Brain microvascular endothelial cell (primary cell): ENCODE measurements at regions not wholly inside any gene's neighbourhood (a gene's known extent, or its start where the extent isn't known, plus 50 kb on each side); places are given as distances from the start of the nearest gene placed in this dataset.
A peak's percentile ranks its signal among the peaks of the same experiment; 100 is the strongest.

ENCODE experiments used
- DNase-seq: peaks from one replicate; pipeline ENCODE4 v3.0.0-alpha.2; 2020
- H3K27ac ChIP-seq: fragments of 250-450 bp; sonication (Bioruptor Pico); 2 replicates; pipeline ENCODE4 v1.5.1; 2020; ENCODE audit warnings: mild to moderate bottlenecking, moderate library complexity
- H3K27me3 ChIP-seq: fragments of 250-450 bp; sonication (Bioruptor Pico); replicated peaks from 2 replicates; pipeline ENCODE4 v1.5.1; 2020; ENCODE audit warnings: mild to moderate bottlenecking
- H3K36me3 ChIP-seq: fragments of 250-450 bp; sonication (Bioruptor Pico); replicated peaks from 2 replicates; pipeline ENCODE4 v1.5.1; 2020; ENCODE audit warnings: mild to moderate bottlenecking
- H3K4me3 ChIP-seq: 2 replicates; pipeline ENCODE4 v1.5.1; 2011; ENCODE audit warnings: low read depth, mild to moderate bottlenecking, control low read depth, low read length, moderate library complexity
- in situ Hi-C: cut with HindIII; loops from 2 replicates; pipeline ENCODE4 v1.10.0; 2017; ENCODE audit warnings: low sequenced_read_pairs, low pct_ligation_motif_present
- TF ChIP-seq, protein P1 (sequence below): IDR thresholded peaks from 2 replicates; pipeline ENCODE4 v1.5.1; 2011; ENCODE audit warnings: low read depth, mild to moderate bottlenecking, moderate library complexity, low read length, control low read depth, inconsistent platforms; ENCODE audit errors: missing control alignments

GRCh38 chr16:80166082-80166481, 374.7 kb upstream of the DYNLRB2 start:
- TF ChIP-seq, protein P1, sequence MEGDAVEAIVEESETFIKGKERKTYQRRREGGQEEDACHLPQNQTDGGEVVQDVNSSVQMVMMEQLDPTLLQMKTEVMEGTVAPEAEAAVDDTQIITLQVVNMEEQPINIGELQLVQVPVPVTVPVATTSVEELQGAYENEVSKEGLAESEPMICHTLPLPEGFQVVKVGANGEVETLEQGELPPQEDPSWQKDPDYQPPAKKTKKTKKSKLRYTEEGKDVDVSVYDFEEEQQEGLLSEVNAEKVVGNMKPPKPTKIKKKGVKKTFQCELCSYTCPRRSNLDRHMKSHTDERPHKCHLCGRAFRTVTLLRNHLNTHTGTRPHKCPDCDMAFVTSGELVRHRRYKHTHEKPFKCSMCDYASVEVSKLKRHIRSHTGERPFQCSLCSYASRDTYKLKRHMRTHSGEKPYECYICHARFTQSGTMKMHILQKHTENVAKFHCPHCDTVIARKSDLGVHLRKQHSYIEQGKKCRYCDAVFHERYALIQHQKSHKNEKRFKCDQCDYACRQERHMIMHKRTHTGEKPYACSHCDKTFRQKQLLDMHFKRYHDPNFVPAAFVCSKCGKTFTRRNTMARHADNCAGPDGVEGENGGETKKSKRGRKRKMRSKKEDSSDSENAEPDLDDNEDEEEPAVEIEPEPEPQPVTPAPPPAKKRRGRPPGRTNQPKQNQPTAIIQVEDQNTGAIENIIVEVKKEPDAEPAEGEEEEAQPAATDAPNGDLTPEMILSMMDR, result no peak
- H3K4me3 ChIP-seq, result no peak overlapping the region
- DNase-seq, result no peak
- no peak overlapping the region for H3K27ac ChIP-seq
- in situ Hi-C loops, result no loop called here
- H3K27me3 ChIP-seq, result no peaks in the 10 kb centered on the region
- no peaks in the 10 kb centered on the region for H3K36me3 ChIP-seq

DNA sequence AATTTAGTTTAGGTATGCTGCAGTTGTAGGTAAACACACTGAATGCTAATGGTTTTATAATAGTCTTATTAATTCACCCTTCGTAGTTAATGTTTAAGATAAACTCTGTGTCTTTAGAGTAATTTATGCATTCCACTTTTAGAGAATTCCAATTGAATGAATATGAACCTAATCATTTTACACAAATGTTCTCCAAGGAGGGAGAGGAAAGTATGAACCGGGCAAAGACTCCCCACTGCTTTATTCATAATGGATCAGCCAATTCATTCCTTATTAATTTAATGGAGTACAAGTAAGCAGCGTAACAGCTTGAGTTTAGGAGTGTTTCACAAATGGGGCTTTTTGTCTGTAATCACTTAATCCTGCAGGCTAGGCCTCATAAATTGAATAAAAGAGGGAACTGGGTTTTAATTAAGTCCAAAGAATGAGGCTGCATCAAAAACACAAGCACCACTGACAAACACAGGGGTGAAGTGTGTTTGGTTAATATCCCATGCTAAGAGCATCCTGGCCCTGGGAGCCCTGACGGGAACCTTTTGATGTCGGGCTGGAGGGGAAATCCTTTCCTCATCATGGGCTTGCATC, 375.7 kb upstream of the DYNLRB2 start:
- in situ Hi-C loops, result no loop called here

GRCh38 chr16:80163339-80163738, 377.5 kb upstream of the DYNLRB2 start:
- TF ChIP-seq, protein P1, result no peak
- Histone ChIP-seq H3K36me3 (no peaks in the 10 kb centered on the region), H3K27ac (no peak overlapping the region), H3K27me3 (no peaks in the 10 kb centered on the region), H3K4me3 (no peak overlapping the region)
- in situ Hi-C loops, result no loop called here
- no peak for DNase-seq

More for the DNA sequence above, 375.7 kb upstream of the DYNLRB2 start:
- Histone ChIP-seq H3K27ac (no peak overlapping the region), H3K27me3 (no peaks in the 10 kb centered on the region), H3K4me3 (no peak overlapping the region), H3K36me3 (no peaks in the 10 kb centered on the region)
- DNase-seq, result no peak
- TF ChIP-seq, protein P1, result no peak

DNA sequence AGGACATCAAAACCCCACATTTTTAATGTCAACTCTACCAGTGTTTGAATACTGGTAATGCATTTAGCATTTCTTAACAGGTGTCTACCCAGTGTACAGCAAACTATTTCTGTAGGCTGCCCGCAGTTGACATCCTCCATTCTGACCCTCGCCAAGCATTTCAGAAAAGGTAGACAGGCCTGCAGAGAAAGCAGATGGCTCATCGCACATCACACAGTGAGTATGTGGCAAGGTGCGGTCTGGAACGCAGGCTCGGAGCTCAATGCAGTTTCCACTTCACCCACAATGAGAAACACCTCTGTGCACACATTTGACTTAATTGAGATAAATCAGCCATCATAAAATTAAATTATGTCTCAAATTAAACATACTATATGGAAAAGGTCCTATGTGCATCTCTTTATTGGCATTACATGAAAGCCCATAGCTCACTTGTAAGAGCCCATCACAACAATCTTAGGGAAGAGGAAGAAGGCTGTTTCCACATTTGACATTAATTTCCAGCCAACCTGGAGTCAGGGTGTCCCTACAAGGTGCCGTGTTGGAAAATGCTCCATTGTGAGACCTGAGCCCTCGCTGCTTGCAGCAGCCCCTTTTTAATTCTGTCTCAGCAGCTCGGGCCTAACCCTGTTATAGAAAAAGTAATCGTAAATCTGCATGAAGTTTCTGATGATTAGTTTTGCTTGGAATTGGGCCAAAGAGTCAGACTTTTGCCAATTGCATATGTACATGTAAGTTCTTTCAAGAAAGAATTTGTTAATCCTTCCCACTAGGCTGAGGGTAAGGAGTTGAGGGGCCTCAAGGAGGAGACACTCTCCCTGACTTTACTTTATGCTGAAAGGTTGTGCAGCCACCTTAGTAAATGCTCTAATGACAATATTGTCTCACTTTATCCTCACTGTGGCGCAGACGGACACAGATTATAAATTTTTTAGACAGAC, 378.7 kb upstream of the DYNLRB2 start:
- Histone ChIP-seq H3K36me3 (no peaks in the 10 kb centered on the region), H3K4me3 (no peak overlapping the region), H3K27me3 (no peaks in the 10 kb centered on the region), H3K27ac (no peak overlapping the region)
- TF ChIP-seq, protein P1, result no peak
- DNase-seq, result no peak
- in situ Hi-C loops, result no loop called here

- no peaks in the 10 kb centered on the region for H3K36me3 ChIP-seq
- DNase-seq, result peak; percentile 75
- TF ChIP-seq, protein P1, result no peak
- H3K27me3 ChIP-seq, result no peaks in the 10 kb centered on the region
- H3K27ac ChIP-seq, result no peak overlapping the region
- H3K4me3 ChIP-seq, result no peak overlapping the region
- in situ Hi-C loops, result no loop called here
Observed at GRCh38 chr16:80158766-80159165, 382.0 kb upstream of the DYNLRB2 start.
